ENCODE measurements at regions not wholly inside any gene's neighbourhood (a gene's known extent, or its start where the extent isn't known, plus 50 kb on each side); places are given as distances from the start of the nearest gene placed in this dataset.

- H2AFZ ChIP-seq (ENCODE audit: low read length, unreplicated experiment) = no peak overlapping the region
- H3K27ac ChIP-seq (ENCODE audit: low read depth, low read length) = no peak overlapping the region
- no peaks in the 10 kb centered on the region for H3K4me1 ChIP-seq (ENCODE audit: control insufficient read depth, insufficient read depth, low read length, unreplicated experiment)
- H3K79me2 ChIP-seq (ENCODE audit: control insufficient read depth, insufficient read depth, low read length, unreplicated experiment) = no peaks in the 10 kb centered on the region
- no peaks in the 10 kb centered on the region for H3K36me3 ChIP-seq (ENCODE audit: insufficient read depth, low read length)
- no peak overlapping the region for H3K4me3 ChIP-seq (ENCODE audit: low read depth, low read length)
- H3K27me3 ChIP-seq (ENCODE audit: insufficient read depth, low read length) = no peaks in the 10 kb centered on the region
These were observed 1138.3 kb downstream of the XPNPEP1 start for GRCh38 chr10:108785011-108785410.

- Histone ChIP-seq H3K79me2 (ENCODE audit: control insufficient read depth, insufficient read depth, low read length, unreplicated experiment) (no peaks in the 10 kb centered on the region), H3K27me3 (ENCODE audit: insufficient read depth, low read length) (no peaks in the 10 kb centered on the region), H3K36me3 (ENCODE audit: insufficient read depth, low read length) (no peaks in the 10 kb centered on the region), H3K4me1 (ENCODE audit: control insufficient read depth, insufficient read depth, low read length, unreplicated experiment) (no peaks in the 10 kb centered on the region), H3K4me3 (ENCODE audit: low read depth, low read length) (no peak overlapping the region), H3K27ac (ENCODE audit: low read depth, low read length) (no peak overlapping the region), H2AFZ (ENCODE audit: low read length, unreplicated experiment) (no peak overlapping the region)
These were observed 1138.8 kb downstream of the XPNPEP1 start for GRCh38 chr10:108784534-108784933.

- no peaks in the 10 kb centered on the region for H3K27me3 ChIP-seq (ENCODE audit: insufficient read depth, low read length)
- H3K4me3 ChIP-seq (ENCODE audit: low read depth, low read length) = no peak overlapping the region
- no peak overlapping the region for H2AFZ ChIP-seq (ENCODE audit: low read length, unreplicated experiment)
- no peaks in the 10 kb centered on the region for H3K36me3 ChIP-seq (ENCODE audit: insufficient read depth, low read length)
- H3K79me2 ChIP-seq (ENCODE audit: control insufficient read depth, insufficient read depth, low read length, unreplicated experiment) = no peaks in the 10 kb centered on the region
- no peak overlapping the region for H3K27ac ChIP-seq (ENCODE audit: low read depth, low read length)
- H3K4me1 ChIP-seq (ENCODE audit: control insufficient read depth, insufficient read depth, low read length, unreplicated experiment) = no peaks in the 10 kb centered on the region
These were observed 1139.4 kb downstream of the XPNPEP1 start for GRCh38 chr10:108783897-108784296.

DNA sequence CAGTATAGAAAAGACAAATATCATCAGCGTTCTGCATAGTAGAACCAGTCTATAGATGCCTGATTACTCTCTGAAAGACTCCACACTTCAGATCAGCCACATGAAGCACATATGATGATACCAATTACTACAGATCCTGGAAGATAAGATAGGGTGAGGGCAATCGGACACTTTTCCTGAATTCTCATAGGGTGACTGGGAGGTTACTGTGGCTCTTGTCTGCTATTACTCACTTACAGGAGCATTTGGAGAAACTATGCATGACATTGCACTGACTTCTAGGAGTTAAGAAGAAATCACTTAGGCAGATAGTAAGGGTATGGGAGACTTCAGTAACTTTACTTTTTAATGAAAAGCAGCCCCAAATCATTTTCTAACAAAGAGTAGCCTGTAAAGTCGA is 1140.9 kb downstream of the XPNPEP1 start:
- Histone ChIP-seq H3K27ac (ENCODE audit: low read depth, low read length) (no peak overlapping the region), H3K4me1 (ENCODE audit: control insufficient read depth, insufficient read depth, low read length, unreplicated experiment) (no peaks in the 10 kb centered on the region), H3K79me2 (ENCODE audit: control insufficient read depth, insufficient read depth, low read length, unreplicated experiment) (no peaks in the 10 kb centered on the region), H2AFZ (ENCODE audit: low read length, unreplicated experiment) (no peak overlapping the region), H3K36me3 (ENCODE audit: insufficient read depth, low read length) (no peaks in the 10 kb centered on the region), H3K4me3 (ENCODE audit: low read depth, low read length) (no peak overlapping the region), H3K27me3 (ENCODE audit: insufficient read depth, low read length) (no peaks in the 10 kb centered on the region)

DNA sequence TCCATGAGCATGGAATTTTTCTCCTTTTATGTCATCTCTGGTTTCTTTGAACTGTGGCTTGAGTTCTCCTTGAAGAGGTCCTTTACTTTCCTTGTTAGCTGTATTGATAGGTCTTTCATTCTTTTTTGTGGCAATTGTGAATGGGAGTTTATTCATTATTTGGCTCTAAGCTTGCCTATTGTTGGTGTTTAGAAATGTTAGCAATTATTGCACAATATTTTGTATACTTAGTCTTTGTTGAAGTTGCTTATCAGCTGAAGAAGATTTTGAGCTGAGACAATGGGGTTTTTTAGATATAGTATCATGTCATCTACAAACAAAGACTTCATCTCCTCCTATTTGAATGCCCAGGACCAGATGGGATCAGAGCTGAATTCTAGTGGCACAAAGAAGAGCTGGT is 1143.8 kb downstream of the XPNPEP1 start:
- Histone ChIP-seq H3K79me2 (ENCODE audit: control insufficient read depth, insufficient read depth, low read length, unreplicated experiment) (no peaks in the 10 kb centered on the region), H3K36me3 (ENCODE audit: insufficient read depth, low read length) (no peaks in the 10 kb centered on the region)

DNA sequence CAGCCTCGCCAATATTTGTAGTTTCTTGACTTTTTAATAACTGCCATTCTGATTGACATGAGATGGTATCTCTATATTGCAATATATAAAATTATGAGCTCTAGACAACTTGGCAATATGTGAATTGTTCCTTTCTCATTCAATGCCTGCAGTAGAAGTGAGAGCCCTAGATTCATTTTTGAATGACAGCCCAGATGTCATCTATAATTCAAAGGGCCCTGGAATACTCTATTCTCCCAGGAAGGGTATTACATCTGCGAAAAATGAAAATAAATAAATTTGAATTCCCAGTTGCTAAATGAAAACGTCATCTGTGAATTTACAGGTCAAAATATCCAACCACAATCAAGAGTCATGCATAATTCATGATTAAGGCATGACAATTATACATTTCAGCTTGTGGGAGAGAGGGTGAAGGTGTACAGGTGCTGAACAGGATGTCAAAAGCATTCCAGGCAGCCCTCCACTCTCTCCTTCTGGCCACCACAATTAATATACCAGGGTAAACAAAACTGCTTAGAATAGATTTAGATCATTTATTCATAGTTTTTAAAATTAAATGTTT is 1147.3 kb downstream of the XPNPEP1 start:
- Histone ChIP-seq H3K27me3 (ENCODE audit: insufficient read depth, low read length) (no peaks in the 10 kb centered on the region), H3K36me3 (ENCODE audit: insufficient read depth, low read length) (no peaks in the 10 kb centered on the region), H3K27ac (ENCODE audit: low read depth, low read length) (no peak overlapping the region), H2AFZ (ENCODE audit: low read length, unreplicated experiment) (no peak overlapping the region), H3K79me2 (ENCODE audit: control insufficient read depth, insufficient read depth, low read length, unreplicated experiment) (no peaks in the 10 kb centered on the region), H3K4me1 (ENCODE audit: control insufficient read depth, insufficient read depth, low read length, unreplicated experiment) (no peaks in the 10 kb centered on the region), H3K4me3 (ENCODE audit: low read depth, low read length) (no peak overlapping the region)

More for the DNA sequence above, 1143.8 kb downstream of the XPNPEP1 start:
- Histone ChIP-seq H3K4me1 (ENCODE audit: control insufficient read depth, insufficient read depth, low read length, unreplicated experiment) (no peaks in the 10 kb centered on the region), H3K27ac (ENCODE audit: low read depth, low read length) (no peak overlapping the region), H2AFZ (ENCODE audit: low read length, unreplicated experiment) (no peak overlapping the region), H3K4me3 (ENCODE audit: low read depth, low read length) (no peak overlapping the region), H3K27me3 (ENCODE audit: insufficient read depth, low read length) (no peaks in the 10 kb centered on the region)

- no peaks in the 10 kb centered on the region for H3K36me3 ChIP-seq (ENCODE audit: insufficient read depth, low read length)
- no peaks in the 10 kb centered on the region for H3K79me2 ChIP-seq (ENCODE audit: control insufficient read depth, insufficient read depth, low read length, unreplicated experiment)
- no peak overlapping the region for H2AFZ ChIP-seq (ENCODE audit: low read length, unreplicated experiment)
- no peak overlapping the region for H3K4me3 ChIP-seq (ENCODE audit: low read depth, low read length)
- no peaks in the 10 kb centered on the region for H3K27me3 ChIP-seq (ENCODE audit: insufficient read depth, low read length)
- no peaks in the 10 kb centered on the region for H3K4me1 ChIP-seq (ENCODE audit: control insufficient read depth, insufficient read depth, low read length, unreplicated experiment)
- H3K27ac ChIP-seq (ENCODE audit: low read depth, low read length) = no peak overlapping the region
These were observed 1152.2 kb downstream of the XPNPEP1 start for GRCh38 chr10:108771106-108771505.

- Histone ChIP-seq H3K27me3 (ENCODE audit: insufficient read depth, low read length) (no peaks in the 10 kb centered on the region), H3K4me3 (ENCODE audit: low read depth, low read length) (no peak overlapping the region), H3K4me1 (ENCODE audit: control insufficient read depth, insufficient read depth, low read length, unreplicated experiment) (no peaks in the 10 kb centered on the region), H3K36me3 (ENCODE audit: insufficient read depth, low read length) (no peaks in the 10 kb centered on the region), H2AFZ (ENCODE audit: low read length, unreplicated experiment) (no peak overlapping the region), H3K79me2 (ENCODE audit: control insufficient read depth, insufficient read depth, low read length, unreplicated experiment) (no peaks in the 10 kb centered on the region), H3K27ac (ENCODE audit: low read depth, low read length) (no peak overlapping the region)
These were observed 1157.5 kb downstream of the XPNPEP1 start for GRCh38 chr10:108765794-108766193.

- Histone ChIP-seq H3K36me3 (ENCODE audit: insufficient read depth, low read length) (no peaks in the 10 kb centered on the region), H3K79me2 (ENCODE audit: control insufficient read depth, insufficient read depth, low read length, unreplicated experiment) (no peaks in the 10 kb centered on the region), H3K27ac (ENCODE audit: low read depth, low read length) (no peak overlapping the region), H2AFZ (ENCODE audit: low read length, unreplicated experiment) (no peak overlapping the region), H3K27me3 (ENCODE audit: insufficient read depth, low read length) (no peaks in the 10 kb centered on the region), H3K4me1 (ENCODE audit: control insufficient read depth, insufficient read depth, low read length, unreplicated experiment) (no peaks in the 10 kb centered on the region), H3K4me3 (ENCODE audit: low read depth, low read length) (no peak overlapping the region)
These were observed 1165.4 kb downstream of the XPNPEP1 start for GRCh38 chr10:108757946-108758345.

DNA sequence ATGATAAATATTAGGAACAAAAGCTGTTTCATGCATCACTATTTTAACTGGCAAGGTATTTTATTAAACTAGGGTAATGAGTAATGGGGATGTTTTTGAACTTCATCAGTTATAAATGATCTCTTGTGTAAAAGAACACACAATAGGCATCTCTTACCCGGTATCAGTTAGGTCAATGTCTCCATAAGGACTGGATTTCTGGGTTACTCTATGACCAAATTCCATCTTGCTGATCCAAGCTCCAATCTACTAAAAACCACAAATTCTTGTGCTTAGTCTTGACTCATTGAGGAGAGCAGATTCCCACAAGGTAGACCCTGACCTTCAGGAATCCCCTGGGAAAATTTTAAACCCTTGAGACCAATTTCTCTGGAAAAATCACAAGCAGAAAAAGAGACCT is 1167.7 kb downstream of the XPNPEP1 start:
- no peaks in the 10 kb centered on the region for H3K36me3 ChIP-seq (ENCODE audit: insufficient read depth, low read length)
- no peaks in the 10 kb centered on the region for H3K4me1 ChIP-seq (ENCODE audit: control insufficient read depth, insufficient read depth, low read length, unreplicated experiment)
- H3K27ac ChIP-seq (ENCODE audit: low read depth, low read length) = no peak overlapping the region
- no peaks in the 10 kb centered on the region for H3K79me2 ChIP-seq (ENCODE audit: control insufficient read depth, insufficient read depth, low read length, unreplicated experiment)
- H2AFZ ChIP-seq (ENCODE audit: low read length, unreplicated experiment) = no peak overlapping the region
- H3K4me3 ChIP-seq (ENCODE audit: low read depth, low read length) = no peak overlapping the region
- H3K27me3 ChIP-seq (ENCODE audit: insufficient read depth, low read length) = no peaks in the 10 kb centered on the region

DNA sequence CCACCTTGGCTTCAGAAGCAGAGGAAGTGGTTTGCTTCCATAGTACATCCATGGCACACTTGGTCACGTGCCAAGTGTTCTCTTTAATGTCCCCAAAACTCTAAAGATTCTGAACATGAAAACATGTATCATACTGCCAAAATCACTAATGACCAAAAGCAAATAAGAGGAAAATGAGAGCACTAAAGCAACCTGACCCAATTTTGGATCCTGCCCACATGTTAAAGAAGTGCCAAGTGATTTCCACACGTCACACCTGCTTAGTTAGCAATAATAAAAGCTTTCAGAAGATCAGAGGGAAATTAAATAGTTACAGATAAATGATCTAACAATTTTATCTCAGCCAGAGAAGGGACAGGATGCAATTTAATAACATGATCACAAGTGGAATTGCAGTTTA is 1170.0 kb downstream of the XPNPEP1 start:
- Histone ChIP-seq H3K79me2 (ENCODE audit: control insufficient read depth, insufficient read depth, low read length, unreplicated experiment) (no peaks in the 10 kb centered on the region), H3K4me3 (ENCODE audit: low read depth, low read length) (no peak overlapping the region), H3K27ac (ENCODE audit: low read depth, low read length) (no peak overlapping the region), H3K4me1 (ENCODE audit: control insufficient read depth, insufficient read depth, low read length, unreplicated experiment) (no peaks in the 10 kb centered on the region), H3K27me3 (ENCODE audit: insufficient read depth, low read length) (no peaks in the 10 kb centered on the region), H2AFZ (ENCODE audit: low read length, unreplicated experiment) (no peak overlapping the region), H3K36me3 (ENCODE audit: insufficient read depth, low read length) (no peaks in the 10 kb centered on the region)
